Left ventricle myocardium inferior (tissue), 1 donor: ENCODE measurements at regions not wholly inside any gene's neighbourhood (a gene's known extent, or its start where the extent isn't known, plus 50 kb on each side); places are given as distances from the start of the nearest gene placed in this dataset.

Experiments used
- DNase-seq: peaks from one replicate; pipeline ENCODE4 v3.0.0-alpha.2; 2020
- H3K27ac ChIP-seq: fragments of 200-600 bp; replicated peaks from 2 replicates; pipeline ENCODE4 v1.8.0; 2021
- H3K27me3 ChIP-seq: fragments of 200-600 bp; 2 replicates; pipeline ENCODE4 v1.8.0; 2021; ENCODE audit warnings: low read depth
- H3K36me3 ChIP-seq: fragments of 200-600 bp; 2 replicates; pipeline ENCODE4 v1.8.0; 2021
- H3K4me1 ChIP-seq: fragments of 200-600 bp; 2 replicates; pipeline ENCODE4 v1.8.0; 2021
- H3K4me3 ChIP-seq: fragments of 200-600 bp; 2 replicates; pipeline ENCODE4 v1.8.0; 2021; ENCODE audit warnings: mild to moderate bottlenecking, moderate library complexity
- H3K9me3 ChIP-seq: fragments of 200-600 bp; replicated peaks from 2 replicates; pipeline ENCODE4 v1.8.0; 2021
- intact Hi-C: fragments of 100-400 bp; cut with micrococcal nuclease; formaldehyde crosslinking; loops from one replicate; pipeline ENCODE4 v1.11.0; 2022
- TF ChIP-seq, protein P1 (sequence below): fragments of 200-600 bp; IDR thresholded peaks from 2 replicates; pipeline ENCODE4 v1.8.0; 2021; ENCODE audit warnings: antibody characterized with exemption, mild to moderate bottlenecking, borderline replicate concordance
- donor health status: DM: no; HTN: yes; CAD: no; lungs with severe emphysema.

DNA sequence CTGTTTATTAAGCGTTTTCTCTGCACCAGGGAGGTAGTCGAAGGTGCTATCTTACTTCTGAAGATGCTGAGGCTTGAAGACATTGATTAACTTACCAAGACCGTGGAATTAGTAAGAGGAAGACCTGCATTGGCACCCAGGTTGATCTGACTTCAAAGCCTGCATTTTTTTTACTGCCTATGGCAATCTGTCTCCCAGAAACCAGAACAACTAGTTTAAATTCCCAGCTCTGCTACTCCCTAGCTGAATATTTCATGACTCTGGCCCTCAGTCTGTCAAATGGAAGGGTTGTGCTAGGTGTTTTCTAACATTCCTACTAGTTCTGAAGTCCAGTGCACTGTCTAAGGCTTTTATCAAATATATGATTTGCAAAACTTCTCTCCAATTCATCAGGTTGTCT lies 52.0 kb upstream of the GRAMD1B start:
- Histone ChIP-seq H3K27ac (no peak overlapping the region), H3K36me3 (no peaks in the 10 kb centered on the region), H3K9me3 (no peaks in the 10 kb centered on the region), H3K4me1 (peaks cover 55% of the 10 kb centered on the region), H3K27me3 (no peaks in the 10 kb centered on the region), H3K4me3 (no peak overlapping the region)
- intact Hi-C loops: no loop called here
- TF ChIP-seq, protein P1, sequence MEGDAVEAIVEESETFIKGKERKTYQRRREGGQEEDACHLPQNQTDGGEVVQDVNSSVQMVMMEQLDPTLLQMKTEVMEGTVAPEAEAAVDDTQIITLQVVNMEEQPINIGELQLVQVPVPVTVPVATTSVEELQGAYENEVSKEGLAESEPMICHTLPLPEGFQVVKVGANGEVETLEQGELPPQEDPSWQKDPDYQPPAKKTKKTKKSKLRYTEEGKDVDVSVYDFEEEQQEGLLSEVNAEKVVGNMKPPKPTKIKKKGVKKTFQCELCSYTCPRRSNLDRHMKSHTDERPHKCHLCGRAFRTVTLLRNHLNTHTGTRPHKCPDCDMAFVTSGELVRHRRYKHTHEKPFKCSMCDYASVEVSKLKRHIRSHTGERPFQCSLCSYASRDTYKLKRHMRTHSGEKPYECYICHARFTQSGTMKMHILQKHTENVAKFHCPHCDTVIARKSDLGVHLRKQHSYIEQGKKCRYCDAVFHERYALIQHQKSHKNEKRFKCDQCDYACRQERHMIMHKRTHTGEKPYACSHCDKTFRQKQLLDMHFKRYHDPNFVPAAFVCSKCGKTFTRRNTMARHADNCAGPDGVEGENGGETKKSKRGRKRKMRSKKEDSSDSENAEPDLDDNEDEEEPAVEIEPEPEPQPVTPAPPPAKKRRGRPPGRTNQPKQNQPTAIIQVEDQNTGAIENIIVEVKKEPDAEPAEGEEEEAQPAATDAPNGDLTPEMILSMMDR: no peak
- no peak for DNase-seq

DNA sequence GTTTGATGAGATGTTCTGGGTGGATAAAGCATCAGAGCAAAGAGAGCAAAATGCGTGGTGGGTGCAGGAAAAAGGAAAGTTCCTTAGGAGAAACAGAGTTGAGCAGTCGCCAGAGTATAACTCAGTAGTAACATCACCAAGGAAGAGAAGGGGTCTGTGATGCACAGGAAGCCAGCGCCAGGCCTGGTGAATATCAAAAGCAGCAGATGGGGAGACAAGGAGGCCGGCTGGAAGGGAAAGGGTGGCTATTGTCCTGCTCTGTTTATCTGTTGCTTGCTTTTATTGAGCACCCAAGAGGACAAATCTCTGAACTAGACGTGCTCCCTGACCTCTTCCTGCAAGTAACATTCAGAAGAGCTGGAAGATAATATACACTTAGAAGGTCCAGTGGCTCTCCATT lies 52.7 kb upstream of the GRAMD1B start:
- intact Hi-C loops: no loop called here
- TF ChIP-seq, protein P1: no peak

DNA sequence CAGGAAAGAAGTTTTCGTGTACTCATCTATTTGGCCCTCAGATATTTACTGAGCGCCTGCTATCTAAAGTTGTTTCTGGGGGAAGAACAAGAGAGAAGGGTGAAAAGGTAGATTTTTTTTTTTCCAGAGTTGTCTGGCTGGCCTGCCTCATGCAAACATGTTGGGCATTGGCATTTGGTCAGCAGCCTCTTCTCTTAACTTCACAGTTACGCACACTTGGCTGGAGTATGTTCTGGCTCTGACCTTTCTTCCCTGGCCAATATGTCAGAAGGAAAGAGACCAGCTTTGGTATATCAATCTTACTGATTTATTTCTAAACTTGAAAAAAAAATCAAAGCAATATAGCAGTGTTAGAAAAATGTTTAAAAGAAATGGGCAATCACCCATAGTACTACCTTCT lies 54.2 kb upstream of the GRAMD1B start:
- DNase-seq: no peak
- intact Hi-C loops: no loop called here

More for the DNA sequence above, 52.7 kb upstream of the GRAMD1B start:
- Histone ChIP-seq H3K36me3 (no peaks in the 10 kb centered on the region), H3K4me3 (no peak overlapping the region), H3K27ac (no peak overlapping the region), H3K9me3 (no peaks in the 10 kb centered on the region), H3K27me3 (no peaks in the 10 kb centered on the region), H3K4me1 (peaks cover 54% of the 10 kb centered on the region)
- no peak for DNase-seq

DNA sequence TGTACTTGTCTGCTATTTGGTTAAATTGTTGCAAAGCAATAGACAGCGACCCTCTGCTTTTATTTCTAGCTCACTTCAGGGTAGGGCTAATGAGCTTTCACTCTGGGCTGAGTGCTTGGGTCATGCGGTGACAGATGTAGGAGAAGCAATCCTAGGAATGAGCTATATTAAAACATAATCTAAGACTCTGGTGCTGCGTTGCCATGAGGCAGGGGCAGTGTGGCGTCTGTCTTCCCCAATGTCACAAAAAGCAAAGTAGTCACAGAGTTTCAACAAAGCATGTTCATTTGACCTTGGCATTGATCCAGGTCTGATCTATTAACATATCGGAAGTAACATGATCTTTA lies 55.5 kb upstream of the GRAMD1B start:
- Histone ChIP-seq H3K4me1 (peaks cover 61% of the 10 kb centered on the region), H3K27ac (peak overlapping the region; percentile 84), H3K4me3 (no peak overlapping the region), H3K27me3 (no peaks in the 10 kb centered on the region), H3K9me3 (no peaks in the 10 kb centered on the region), H3K36me3 (no peaks in the 10 kb centered on the region)
- intact Hi-C loops: no loop called here
- DNase-seq: no peak
- TF ChIP-seq, protein P1: no peak

More for the DNA sequence above, 54.2 kb upstream of the GRAMD1B start:
- H3K9me3 ChIP-seq: no peaks in the 10 kb centered on the region
- TF ChIP-seq, protein P1: no peak
- H3K36me3 ChIP-seq: no peaks in the 10 kb centered on the region
- no peak overlapping the region for H3K4me3 ChIP-seq
- peaks cover 66% of the 10 kb centered on the region for H3K4me1 ChIP-seq
- H3K27me3 ChIP-seq: no peaks in the 10 kb centered on the region
- peak overlapping the region; percentile 84 for H3K27ac ChIP-seq

DNA sequence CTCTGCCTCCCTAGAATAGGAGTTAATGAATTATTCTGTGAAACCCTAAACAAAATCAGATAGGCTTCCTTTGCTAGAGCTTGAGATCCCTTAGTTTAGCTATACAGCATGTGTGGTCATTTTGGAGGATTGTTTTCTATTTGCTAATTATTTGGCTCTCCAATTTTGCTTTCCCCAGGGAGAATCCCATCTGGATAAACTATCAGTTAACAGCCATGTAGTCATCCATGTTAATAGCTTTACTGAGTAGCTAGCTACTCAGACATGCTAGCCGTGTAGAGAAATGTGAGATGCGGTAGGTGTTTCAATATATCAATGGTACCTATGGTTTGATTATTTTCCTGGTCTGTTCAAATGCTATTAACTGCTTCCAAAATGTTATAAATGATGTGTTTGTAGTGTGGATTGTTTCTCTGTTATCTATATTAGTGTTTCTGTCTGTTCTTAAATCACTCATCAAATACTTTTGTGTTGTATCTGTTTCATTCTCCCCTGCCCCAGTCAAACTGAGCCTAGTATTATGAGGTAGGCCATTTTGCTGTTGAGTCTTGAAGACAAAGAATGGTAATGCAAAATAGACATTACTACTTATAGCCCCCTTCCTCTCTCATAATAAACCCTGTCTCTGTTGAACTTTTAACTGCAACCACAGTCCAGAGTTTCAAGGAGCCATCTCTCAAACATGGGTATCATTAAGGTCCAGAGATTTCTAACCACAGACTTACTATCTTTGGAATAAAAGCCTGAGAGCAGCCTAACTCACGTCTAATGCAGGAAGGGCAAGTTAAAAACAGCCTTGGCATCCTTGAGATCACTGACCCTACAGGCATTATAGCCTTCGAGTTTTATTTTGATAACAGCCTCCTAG lies 56.1 kb upstream of the GRAMD1B start:
- TF ChIP-seq, protein P1: no peak
- no peak for DNase-seq
- Histone ChIP-seq H3K4me3 (no peak overlapping the region), H3K36me3 (no peaks in the 10 kb centered on the region), H3K4me1 (peaks cover 61% of the 10 kb centered on the region), H3K9me3 (no peaks in the 10 kb centered on the region), H3K27me3 (no peaks in the 10 kb centered on the region), H3K27ac (peak overlapping the region; percentile 84)
- intact Hi-C loops: no loop called here
